ENCODE measurements at regions not wholly inside any gene's neighbourhood (a gene's known extent, or its start where the extent isn't known, plus 50 kb on each side); places are given as distances from the start of the nearest gene placed in this dataset.

DNA sequence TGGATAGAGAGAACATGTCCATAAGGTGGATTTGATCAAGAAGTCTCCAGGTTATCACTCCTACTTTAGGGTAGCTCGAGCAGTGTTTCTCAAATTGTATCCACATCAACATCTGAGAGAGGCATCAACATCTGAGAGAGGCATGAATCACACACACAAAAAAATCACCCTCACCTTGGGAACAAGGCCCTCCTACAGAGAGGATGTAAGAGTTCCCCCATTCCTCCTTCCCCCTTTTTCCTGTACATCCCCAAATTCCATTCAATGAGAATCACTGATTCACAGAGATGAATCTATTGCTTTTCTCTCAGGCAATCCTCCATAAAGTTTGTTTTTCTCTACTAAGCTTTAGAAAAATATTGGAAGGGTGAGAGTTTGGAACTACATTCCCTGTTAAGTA is 233.4 kb upstream of the CDH6 start:
- CTCF ChIA-PET: no interaction called here
- FAIRE-seq (no peak), DNase-seq (ENCODE audit: low read depth, low spot score) (no peak)
- no peak overlapping the region for H3K4me2 ChIP-seq (ENCODE audit: insufficient read depth, low read length)
- no peaks in the 10 kb centered on the region for H3K4me1 ChIP-seq (ENCODE audit: control insufficient read depth, extremely low read depth, insufficient read depth, low read length)
- H3K36me3 ChIP-seq (ENCODE audit: control insufficient read depth in 2 of 2, extremely low read depth in 1 of 2, insufficient read depth in 2 of 2, low read length in 2 of 2): no peaks in the 10 kb centered on the region
- dilution Hi-C loops (cut with MboI; ENCODE audit: extremely low pct_ligation_motif_present, low sequenced_read_pairs): no loop called here
- no peak overlapping the region for H2AFZ ChIP-seq (ENCODE audit: low read depth, low read length)
- intact Hi-C loops (cut with micrococcal nuclease): no loop called here
- H3K79me2 ChIP-seq (ENCODE audit: control insufficient read depth, insufficient read depth, low read length): no peaks in the 10 kb centered on the region
- no peaks in the 10 kb centered on the region for H3K9me1 ChIP-seq (replicated peaks; ENCODE audit: control insufficient read depth, extremely low read depth, insufficient read depth, low read length)
- H3K9me3 ChIP-seq (replicated peaks; ENCODE audit: control insufficient read depth, insufficient read depth, low read length): no peaks in the 10 kb centered on the region
- H3K4me3 ChIP-seq (replicated peaks in 1 of 3; ENCODE audit: insufficient read depth in 1 of 3, low read depth in 1 of 3, low read length in 3 of 3): no peak overlapping the region
- BruUV-seq (replicated peaks): no TSS peak
- H3K27ac ChIP-seq (ENCODE audit: insufficient read depth, low read depth, low read length): no peak overlapping the region
- POLR2A ChIA-PET: no interaction called here
- no peaks in the 10 kb centered on the region for H3K27me3 ChIP-seq (ENCODE audit: control insufficient read depth in 2 of 2, insufficient read depth in 2 of 2, low read length in 2 of 2)
- H4K20me1 ChIP-seq (replicated peaks; ENCODE audit: control insufficient read depth, extremely low read depth, insufficient read depth, low read length): no peaks in the 10 kb centered on the region
- H3K9ac ChIP-seq (replicated peaks; ENCODE audit: extremely low read depth, insufficient read depth, low read length): no peak overlapping the region
- TF ChIP-seq FOS (IDR thresholded peaks at IDR 0.05; ENCODE audit: borderline replicate concordance, insufficient read depth, low read length) (no peak), GATA2 (IDR thresholded peaks at IDR 0.05; ENCODE audit: insufficient read depth, insufficient read length, low read depth, low read length) (no peak)

DNA sequence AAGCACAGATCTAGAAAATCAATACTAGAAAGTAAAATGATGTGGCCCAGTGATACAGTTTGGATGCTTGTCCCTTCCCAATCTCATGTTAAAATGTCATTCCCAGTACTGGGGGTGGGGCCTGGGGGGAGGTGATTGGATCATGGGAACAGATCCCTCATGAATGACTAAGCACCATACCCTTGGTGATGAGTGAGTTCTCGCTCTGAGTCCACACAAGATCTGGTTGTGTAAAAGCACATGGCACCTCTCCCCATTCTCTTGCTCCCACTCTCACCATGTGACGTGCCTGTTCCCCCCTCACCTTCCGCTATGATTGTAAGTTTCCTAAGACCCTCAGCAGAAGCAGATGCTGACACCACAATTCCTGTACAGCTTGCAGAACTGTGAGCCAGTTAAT is 234.2 kb upstream of the CDH6 start:
- intact Hi-C loops (cut with micrococcal nuclease): no loop called here
- Histone ChIP-seq H3K9me3 (replicated peaks; ENCODE audit: control insufficient read depth, insufficient read depth, low read length) (no peaks in the 10 kb centered on the region), H4K20me1 (replicated peaks; ENCODE audit: control insufficient read depth, extremely low read depth, insufficient read depth, low read length) (no peaks in the 10 kb centered on the region), H3K9me1 (replicated peaks; ENCODE audit: control insufficient read depth, extremely low read depth, insufficient read depth, low read length) (no peaks in the 10 kb centered on the region), H3K4me2 (ENCODE audit: insufficient read depth, low read length) (no peak overlapping the region), H3K36me3 (ENCODE audit: control insufficient read depth in 2 of 2, extremely low read depth in 1 of 2, insufficient read depth in 2 of 2, low read length in 2 of 2) (no peaks in the 10 kb centered on the region), H2AFZ (ENCODE audit: low read depth, low read length) (no peak overlapping the region), H3K4me3 (replicated peaks in 1 of 3; ENCODE audit: insufficient read depth in 1 of 3, low read depth in 1 of 3, low read length in 3 of 3) (no peak overlapping the region), H3K4me1 (ENCODE audit: control insufficient read depth, extremely low read depth, insufficient read depth, low read length) (no peaks in the 10 kb centered on the region), H3K27ac (ENCODE audit: insufficient read depth, low read depth, low read length) (no peak overlapping the region), H3K9ac (replicated peaks; ENCODE audit: extremely low read depth, insufficient read depth, low read length) (no peak overlapping the region), H3K79me2 (ENCODE audit: control insufficient read depth, insufficient read depth, low read length) (no peaks in the 10 kb centered on the region), H3K27me3 (ENCODE audit: control insufficient read depth in 2 of 2, insufficient read depth in 2 of 2, low read length in 2 of 2) (no peaks in the 10 kb centered on the region)
- TF ChIP-seq FOS (IDR thresholded peaks at IDR 0.05; ENCODE audit: borderline replicate concordance, insufficient read depth, low read length): no peak
- no peak for TF ChIP-seq POLR2AphosphoS5 (IDR thresholded peaks at IDR 0.05; ENCODE audit: insufficient read depth, low read depth, low read length)
- TF ChIP-seq GATA2 (IDR thresholded peaks at IDR 0.05; ENCODE audit: insufficient read depth, insufficient read length, low read depth, low read length): no peak
- TF ChIP-seq, protein P1, sequence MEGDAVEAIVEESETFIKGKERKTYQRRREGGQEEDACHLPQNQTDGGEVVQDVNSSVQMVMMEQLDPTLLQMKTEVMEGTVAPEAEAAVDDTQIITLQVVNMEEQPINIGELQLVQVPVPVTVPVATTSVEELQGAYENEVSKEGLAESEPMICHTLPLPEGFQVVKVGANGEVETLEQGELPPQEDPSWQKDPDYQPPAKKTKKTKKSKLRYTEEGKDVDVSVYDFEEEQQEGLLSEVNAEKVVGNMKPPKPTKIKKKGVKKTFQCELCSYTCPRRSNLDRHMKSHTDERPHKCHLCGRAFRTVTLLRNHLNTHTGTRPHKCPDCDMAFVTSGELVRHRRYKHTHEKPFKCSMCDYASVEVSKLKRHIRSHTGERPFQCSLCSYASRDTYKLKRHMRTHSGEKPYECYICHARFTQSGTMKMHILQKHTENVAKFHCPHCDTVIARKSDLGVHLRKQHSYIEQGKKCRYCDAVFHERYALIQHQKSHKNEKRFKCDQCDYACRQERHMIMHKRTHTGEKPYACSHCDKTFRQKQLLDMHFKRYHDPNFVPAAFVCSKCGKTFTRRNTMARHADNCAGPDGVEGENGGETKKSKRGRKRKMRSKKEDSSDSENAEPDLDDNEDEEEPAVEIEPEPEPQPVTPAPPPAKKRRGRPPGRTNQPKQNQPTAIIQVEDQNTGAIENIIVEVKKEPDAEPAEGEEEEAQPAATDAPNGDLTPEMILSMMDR (IDR thresholded peaks at IDR 0.05; ENCODE audit: extremely low read depth in 1 of 2, insufficient read depth in 1 of 2, low read depth in 1 of 2, low read length in 2 of 2): no peak
- TF ChIP-seq MYC (IDR thresholded peaks at IDR 0.05; ENCODE audit: low read depth, low read length): no peak
- dilution Hi-C loops (cut with MboI; ENCODE audit: extremely low pct_ligation_motif_present, low sequenced_read_pairs): no loop called here
- no TSS peak for BruUV-seq (replicated peaks)
- ChIA-PET CTCF (no interaction called here), POLR2A (no interaction called here)
- DNase-seq (ENCODE audit: low read depth, low spot score): no peak
- FAIRE-seq: no peak

Data from endothelial cell of umbilical vein (primary cell).